ENCODE measurements at regions not wholly inside any gene's neighbourhood (a gene's known extent, or its start where the extent isn't known, plus 50 kb on each side); places are given as distances from the start of the nearest gene placed in this dataset.

DNA sequence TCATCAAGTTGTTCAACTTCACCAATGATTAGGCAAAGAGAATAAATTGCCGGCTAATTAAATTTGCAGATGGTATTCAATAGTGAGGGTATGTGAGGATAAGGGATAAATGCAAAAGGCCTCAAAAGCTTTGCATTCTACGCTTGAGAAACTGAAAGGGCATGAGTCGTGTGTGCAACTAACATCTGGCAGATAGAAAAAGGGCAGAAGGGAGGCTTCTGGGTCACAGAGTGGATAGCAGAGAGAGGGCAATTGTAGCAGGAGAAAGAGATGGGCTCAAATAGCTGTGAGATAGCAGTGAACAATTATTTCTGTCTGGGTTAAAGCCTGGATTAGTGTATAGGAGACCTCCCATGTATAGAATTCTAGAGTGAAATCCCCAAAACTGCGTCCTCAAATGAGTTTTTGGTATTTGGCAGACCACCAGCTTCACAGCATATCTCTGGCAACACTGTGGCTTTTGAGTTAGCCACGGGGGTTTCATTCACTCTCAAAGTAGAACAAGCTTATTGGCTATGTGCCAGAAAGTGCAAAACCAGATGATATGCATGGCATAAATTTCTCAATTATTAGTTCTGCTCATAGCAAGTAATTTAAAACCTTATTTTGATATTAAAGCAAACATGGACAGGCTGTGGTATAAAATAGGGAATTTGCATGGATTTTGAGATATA is 586.3 kb downstream of the BRINP1 start:
- TF ChIP-seq POLR2AphosphoS5 (IDR thresholded peaks at IDR 0.05): no peak
- TF ChIP-seq EP300 (IDR thresholded peaks at IDR 0.05): no peak
- no peak for TF ChIP-seq POLR2A (IDR thresholded peaks at IDR 0.05)
